ENCODE measurements at regions not wholly inside any gene's neighbourhood (a gene's known extent, or its start where the extent isn't known, plus 50 kb on each side); places are given as distances from the start of the nearest gene placed in this dataset.

GRCh38 chr10:36026656-36027390 is 384.7 kb upstream of the FZD8 start:
- DNase-seq (ENCODE audit: low read depth) = peak; percentile 24
- TF ChIP-seq, protein P1, sequence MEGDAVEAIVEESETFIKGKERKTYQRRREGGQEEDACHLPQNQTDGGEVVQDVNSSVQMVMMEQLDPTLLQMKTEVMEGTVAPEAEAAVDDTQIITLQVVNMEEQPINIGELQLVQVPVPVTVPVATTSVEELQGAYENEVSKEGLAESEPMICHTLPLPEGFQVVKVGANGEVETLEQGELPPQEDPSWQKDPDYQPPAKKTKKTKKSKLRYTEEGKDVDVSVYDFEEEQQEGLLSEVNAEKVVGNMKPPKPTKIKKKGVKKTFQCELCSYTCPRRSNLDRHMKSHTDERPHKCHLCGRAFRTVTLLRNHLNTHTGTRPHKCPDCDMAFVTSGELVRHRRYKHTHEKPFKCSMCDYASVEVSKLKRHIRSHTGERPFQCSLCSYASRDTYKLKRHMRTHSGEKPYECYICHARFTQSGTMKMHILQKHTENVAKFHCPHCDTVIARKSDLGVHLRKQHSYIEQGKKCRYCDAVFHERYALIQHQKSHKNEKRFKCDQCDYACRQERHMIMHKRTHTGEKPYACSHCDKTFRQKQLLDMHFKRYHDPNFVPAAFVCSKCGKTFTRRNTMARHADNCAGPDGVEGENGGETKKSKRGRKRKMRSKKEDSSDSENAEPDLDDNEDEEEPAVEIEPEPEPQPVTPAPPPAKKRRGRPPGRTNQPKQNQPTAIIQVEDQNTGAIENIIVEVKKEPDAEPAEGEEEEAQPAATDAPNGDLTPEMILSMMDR (IDR thresholded peaks at IDR 0.05; ENCODE audit: control insufficient read depth, insufficient read depth, low read depth, low read length, missing control alignments) = no peak
- no peak overlapping the region for H3K4me3 ChIP-seq (ENCODE audit: control insufficient read depth, low read depth, low read length)

GRCh38 chr10:36026081-36026480 is 384.0 kb upstream of the FZD8 start:
- H3K4me3 ChIP-seq (ENCODE audit: control insufficient read depth, low read depth, low read length) = no peak overlapping the region
- no peak for DNase-seq (ENCODE audit: low read depth)
- TF ChIP-seq, protein P1 (IDR thresholded peaks at IDR 0.05; ENCODE audit: control insufficient read depth, insufficient read depth, low read depth, low read length, missing control alignments) = no peak

DNA sequence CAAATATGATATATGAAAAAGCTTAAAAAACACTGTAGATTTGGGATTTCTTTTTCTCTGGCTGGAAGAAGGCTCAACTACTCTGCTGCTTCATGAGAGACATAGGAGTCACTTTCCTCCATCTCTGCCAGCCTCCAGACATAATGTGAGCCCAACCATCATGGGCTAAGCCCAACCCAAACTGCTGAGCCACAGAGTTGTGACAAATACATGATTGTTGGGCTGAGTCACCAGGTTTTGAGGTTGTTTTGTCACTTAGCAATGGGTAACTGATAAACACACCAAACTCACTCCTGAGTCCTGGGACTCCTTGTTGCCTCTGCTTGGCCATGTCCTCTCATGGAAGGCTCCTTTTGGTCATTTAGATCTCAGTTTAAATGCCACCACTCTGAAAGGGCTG is 381.8 kb upstream of the FZD8 start:
- peak; percentile 86 for DNase-seq (ENCODE audit: low read depth)
- H3K4me3 ChIP-seq (ENCODE audit: control insufficient read depth, low read depth, low read length) = no peak overlapping the region
- TF ChIP-seq, protein P1 (IDR thresholded peaks at IDR 0.05; ENCODE audit: control insufficient read depth, insufficient read depth, low read depth, low read length, missing control alignments) = no peak

DNA sequence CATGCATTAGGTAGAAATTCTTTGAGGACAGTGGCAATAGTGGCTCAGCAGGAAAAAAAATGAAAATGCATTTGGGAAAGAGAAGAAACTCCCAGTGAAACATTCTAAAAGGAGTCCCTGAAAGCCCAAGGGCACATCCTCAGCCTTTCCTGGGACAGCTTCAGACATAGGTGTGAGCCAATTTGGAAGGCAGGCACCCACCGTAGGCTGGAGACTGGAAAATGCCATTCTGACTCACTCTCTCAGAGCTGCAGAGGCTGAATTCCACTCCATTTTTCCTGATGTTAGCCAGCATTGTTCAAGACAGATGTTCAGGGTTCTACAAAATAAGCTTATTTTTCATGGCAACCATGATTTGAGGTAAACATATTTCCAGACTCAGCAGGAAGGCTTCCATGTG is 379.0 kb upstream of the FZD8 start:
- no peak for DNase-seq (ENCODE audit: low read depth)
- no peak overlapping the region for H3K4me3 ChIP-seq (ENCODE audit: control insufficient read depth, low read depth, low read length)
- TF ChIP-seq, protein P1 (IDR thresholded peaks at IDR 0.05; ENCODE audit: control insufficient read depth, insufficient read depth, low read depth, low read length, missing control alignments) = no peak

DNA sequence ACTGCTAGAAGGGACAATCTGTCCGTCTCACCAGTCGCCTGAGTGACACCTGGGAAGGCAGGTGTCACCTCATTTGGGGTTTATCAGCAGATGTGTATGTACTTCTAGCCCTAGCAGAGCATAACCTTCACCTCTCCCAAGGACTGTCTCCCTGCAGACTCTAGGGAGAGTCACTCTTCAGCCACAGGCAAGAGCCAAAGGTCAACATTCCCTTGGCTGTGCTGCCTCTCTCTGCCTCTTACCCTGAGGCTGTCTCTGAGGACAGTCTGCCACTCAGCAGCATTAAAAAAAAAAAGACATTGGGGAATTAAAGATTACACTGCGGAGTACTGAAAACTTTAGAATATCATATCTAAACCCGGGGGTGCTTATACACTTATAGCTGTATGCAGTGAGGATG is 377.7 kb upstream of the FZD8 start:
- no peak for DNase-seq (ENCODE audit: low read depth)
- no peak overlapping the region for H3K4me3 ChIP-seq (ENCODE audit: control insufficient read depth, low read depth, low read length)
- TF ChIP-seq, protein P1 (IDR thresholded peaks at IDR 0.05; ENCODE audit: control insufficient read depth, insufficient read depth, low read depth, low read length, missing control alignments) = no peak

GRCh38 chr10:36018996-36019395 is 376.9 kb upstream of the FZD8 start:
- no peak overlapping the region for H3K4me3 ChIP-seq (ENCODE audit: control insufficient read depth, low read depth, low read length)
- TF ChIP-seq, protein P1 (IDR thresholded peaks at IDR 0.05; ENCODE audit: control insufficient read depth, insufficient read depth, low read depth, low read length, missing control alignments) = no peak
- DNase-seq (ENCODE audit: low read depth) = no peak
